ENCODE measurements at regions not wholly inside any gene's neighbourhood (a gene's known extent, or its start where the extent isn't known, plus 50 kb on each side); places are given as distances from the start of the nearest gene placed in this dataset.

DNA sequence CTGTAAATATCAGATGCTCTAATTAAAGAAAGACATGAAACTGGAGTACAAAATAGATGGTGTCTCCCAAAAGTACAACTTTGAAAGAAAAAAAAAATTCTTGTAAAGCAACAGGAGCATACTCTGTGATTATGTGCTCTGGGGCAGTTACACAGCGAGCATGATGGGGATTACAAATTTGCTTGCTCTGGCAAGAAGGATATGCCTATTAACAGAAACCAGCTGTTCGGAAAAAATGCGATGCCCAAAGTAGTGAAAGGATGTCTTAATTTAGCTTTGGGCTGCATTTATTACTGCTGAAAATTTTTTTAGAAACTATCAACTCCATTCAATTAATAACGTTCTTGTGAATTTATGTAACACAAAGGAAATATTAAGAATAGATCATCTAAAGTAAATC lies 256.9 kb upstream of the TPK1 start:
- Histone ChIP-seq H2BK15ac (ENCODE audit: low read length) (no peak overlapping the region), H3K4me1 (replicated peaks in 1 of 4; ENCODE audit: control insufficient read depth in 3 of 4, insufficient read depth in 4 of 4, low read length in 3 of 4) (no peaks in the 10 kb centered on the region), H3K9ac (replicated peaks in 1 of 4; ENCODE audit: extremely low read depth in 1 of 4, low read depth in 3 of 4, low read length in 3 of 4) (no peak overlapping the region), H3K4ac (replicated peaks; ENCODE audit: insufficient read length, low read depth, low read length) (no peak overlapping the region), H3K23ac (ENCODE audit: insufficient read length) (no peak overlapping the region), H2BK120ac (replicated peaks; ENCODE audit: low read depth, low read length) (no peak overlapping the region), H4K20me1 (replicated peaks in 1 of 2; ENCODE audit: control insufficient read depth in 1 of 2, insufficient read depth in 2 of 2, low read length in 2 of 2) (no peaks in the 10 kb centered on the region), H3K36me3 (ENCODE audit: control insufficient read depth in 2 of 4, insufficient read depth in 4 of 4, low read length in 3 of 4) (no peaks in the 10 kb centered on the region), H3K9me3 (ENCODE audit: insufficient read depth in 2 of 2, low read depth in 1 of 2, low read length in 1 of 2) (no peaks in the 10 kb centered on the region), H4K5ac (ENCODE audit: insufficient read length, low read depth, low read length) (no peak overlapping the region), H3K14ac (ENCODE audit: insufficient read length) (no peak overlapping the region), H2BK5ac (ENCODE audit: low read depth, low read length) (no peak overlapping the region), H2AFZ (ENCODE audit: low read length) (no peak overlapping the region), H2BK12ac (ENCODE audit: low read depth, low read length) (no peak overlapping the region), H3K4me2 (ENCODE audit: insufficient read depth in 1 of 2, low read depth in 2 of 2, low read length in 2 of 2) (no peak overlapping the region), H3K56ac (replicated peaks; ENCODE audit: insufficient read length, low read depth, low read length) (no peak overlapping the region), H3K23me2 (ENCODE audit: low read depth, low read length) (no peaks in the 10 kb centered on the region), H2BK20ac (ENCODE audit: low read length) (no peak overlapping the region), H3K27ac (ENCODE audit: low read depth, low read length) (no peak overlapping the region), H4K8ac (ENCODE audit: extremely low read depth, insufficient read depth, low read length) (no peak overlapping the region), H3K18ac (ENCODE audit: extremely low read depth, low read length) (no peak overlapping the region), H3K27me3 (replicated peaks in 1 of 4; ENCODE audit: control insufficient read depth in 3 of 4, extremely low read depth in 1 of 4, insufficient read depth in 3 of 4, low read length in 3 of 4) (no peaks in the 10 kb centered on the region), H3K4me3 (ENCODE audit: extremely low read depth in 1 of 4, insufficient read depth in 2 of 4, low read depth in 3 of 4, low read length in 4 of 4) (no peak overlapping the region), H4K91ac (replicated peaks; ENCODE audit: insufficient read length, low read length) (no peak overlapping the region), H3K79me1 (ENCODE audit: low read depth, low read length) (no peaks in the 10 kb centered on the region), H3K79me2 (ENCODE audit: control insufficient read depth in 1 of 2, insufficient read depth in 2 of 2, low read length in 2 of 2) (no peaks in the 10 kb centered on the region), H2AK5ac (ENCODE audit: low read depth, low read length) (no peak overlapping the region)
- FAIRE-seq, result no peak
- CTCF ChIA-PET (ENCODE audit: partially characterized antibody), result no interaction called here
- TF ChIP-seq EGR1 (IDR thresholded peaks at IDR 0.05; ENCODE audit: borderline replicate concordance, low read depth, low read length) (no peak), CTBP2 (IDR thresholded peaks at IDR 0.05; ENCODE audit: borderline replicate concordance, insufficient read depth, insufficient read length, low read length) (no peak), NANOG (IDR thresholded peaks at IDR 0.05; ENCODE audit: insufficient read depth, low read depth, low read length, poor library complexity, severe bottlenecking) (no peak), CBX8 (IDR thresholded peaks at IDR 0.05; ENCODE audit: borderline replicate concordance, low read depth, low read length) (no peak), RNF2 (IDR thresholded peaks at IDR 0.05; ENCODE audit: borderline replicate concordance, low read depth, low read length, missing control alignments, poor library complexity, severe bottlenecking) (no peak), PHF8 (conservative IDR thresholded peaks at IDR 0.05; ENCODE audit: low read depth, low read length) (no peak), JUN (IDR thresholded peaks at IDR 0.05; ENCODE audit: low read depth, low read length) (no peak), SP2 (IDR thresholded peaks at IDR 0.05; ENCODE audit: low read length) (no peak), SRF (IDR thresholded peaks at IDR 0.05; ENCODE audit: low read depth, low read length) (no peak)
- POLR2A ChIA-PET (ENCODE audit: partially characterized antibody), result no interaction called here
- WGBS, 2 experiments (ENCODE audit: extremely low coverage in 1 of 2, insufficient coverage in 1 of 2, insufficient read length in 1 of 2, insufficient replicate concordance in 2 of 2, low coverage in 1 of 2, low lambda C conversion rate in 2 of 2, missing lambda C conversion rate in 1 of 2), result 94% methylated on average over 4 of the region's 4 CpGs; no CpG with 5 or more reads in 1 of the 2 experiments
- no peak for DNase-seq (ENCODE audit: low read depth in 1 of 2, low spot score in 2 of 2)
